IPS-NIHi7 (cell line): ENCODE measurements at regions not wholly inside any gene's neighbourhood (a gene's known extent, or its start where the extent isn't known, plus 50 kb on each side); places are given as distances from the start of the nearest gene placed in this dataset.
A peak's percentile ranks its signal among the peaks of the same experiment; 100 is the strongest.

Experiments
- DNase-seq: peaks from one replicate; pipeline ENCODE4 v3.0.0; 2012; ENCODE audit warnings: mixed read lengths; ENCODE audit errors: extremely low spot score

- DNase-seq, result no peak
Measured at GRCh38 chr1:42096554-42096953, 56.7 kb upstream of the GUCA2B start.

DNA sequence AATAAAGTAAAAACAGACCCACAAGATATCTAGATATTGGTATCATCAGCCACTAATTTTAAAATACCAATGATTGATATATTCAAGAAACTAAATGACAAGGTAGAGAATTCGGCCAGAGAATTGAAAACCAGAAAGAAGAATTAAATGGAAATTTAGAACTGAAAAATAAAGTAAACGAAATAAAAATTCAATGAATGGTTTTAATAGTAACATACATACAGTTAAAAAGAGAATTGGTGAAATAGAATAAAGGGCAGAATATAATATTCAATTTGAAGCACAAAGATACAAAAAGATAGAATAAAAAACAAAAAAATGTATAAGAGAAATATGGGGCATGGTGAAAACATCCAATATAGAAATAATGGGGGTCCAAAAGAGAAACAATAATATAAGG lies 64.0 kb upstream of the GUCA2B start:
- DNase-seq, result no peak

GRCh38 chr1:42086146-42086545 lies 67.1 kb upstream of the GUCA2B start:
- DNase-seq, result no peak

DNA sequence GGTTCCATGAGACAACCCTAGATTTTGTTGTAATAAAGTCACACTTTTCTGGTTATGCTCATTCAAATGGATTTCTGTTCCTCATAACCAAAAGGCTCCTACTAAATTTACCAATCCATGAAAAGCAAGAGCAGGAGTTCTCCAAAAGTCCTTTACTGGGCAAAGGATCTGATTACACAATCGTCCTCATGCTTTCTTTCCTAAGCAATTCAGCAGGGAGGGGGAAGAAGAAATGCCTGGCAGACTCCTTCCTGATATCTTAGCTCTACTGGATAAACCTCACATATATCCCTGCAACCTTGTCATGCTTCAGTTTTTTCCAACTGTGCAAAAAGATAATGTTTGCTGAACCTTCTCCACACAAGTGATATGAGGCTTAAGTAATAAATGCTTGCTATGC lies 67.6 kb upstream of the GUCA2B start:
- no peak for DNase-seq

- DNase-seq, result no peak
Measured at GRCh38 chr1:42081475-42081874, 71.7 kb upstream of the GUCA2B start.

- DNase-seq, result no peak
Measured at GRCh38 chr1:42075179-42075578, 78.0 kb upstream of the GUCA2B start.

DNA sequence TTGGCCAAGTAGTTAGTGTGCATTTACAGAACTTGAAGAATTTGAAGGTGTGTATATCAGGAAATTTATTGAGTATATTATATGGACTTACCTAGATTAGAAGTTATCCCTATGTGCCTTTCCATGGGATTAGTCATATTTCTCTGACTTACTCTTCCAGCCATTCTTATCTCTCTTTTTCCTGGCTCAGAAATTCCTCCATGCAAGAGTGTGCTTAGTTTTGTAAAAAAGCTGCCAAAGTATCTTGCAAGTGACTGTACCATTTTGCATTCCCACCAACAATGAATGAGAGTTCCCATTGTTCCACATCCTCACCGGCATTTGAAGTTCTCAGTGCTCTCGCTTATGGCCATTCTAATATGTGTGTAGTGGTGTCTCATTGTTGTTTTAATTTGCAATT lies 82.2 kb upstream of the GUCA2B start:
- no peak for DNase-seq

GRCh38 chr1:42057800-42058199 lies 95.4 kb upstream of the GUCA2B start:
- no peak for DNase-seq

DNA sequence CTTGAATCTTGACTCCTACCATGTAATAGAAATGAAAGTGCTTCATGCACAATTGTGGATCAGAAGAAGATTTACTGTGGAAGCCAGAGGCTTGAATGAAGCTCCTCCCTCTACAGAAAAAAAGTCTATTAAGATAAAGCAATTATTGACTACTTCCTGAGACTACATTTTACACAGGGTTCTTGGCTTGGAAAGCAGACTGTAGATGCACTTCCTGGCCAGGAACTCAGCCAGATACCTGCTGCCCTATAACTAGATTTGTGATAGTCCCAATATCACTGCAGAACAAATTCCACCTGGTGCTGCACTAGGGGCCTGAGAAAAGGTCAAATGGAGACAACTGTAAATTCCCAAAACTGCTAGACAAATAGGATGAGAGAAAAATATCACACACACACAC lies 96.8 kb upstream of the GUCA2B start:
- no peak for DNase-seq

DNA sequence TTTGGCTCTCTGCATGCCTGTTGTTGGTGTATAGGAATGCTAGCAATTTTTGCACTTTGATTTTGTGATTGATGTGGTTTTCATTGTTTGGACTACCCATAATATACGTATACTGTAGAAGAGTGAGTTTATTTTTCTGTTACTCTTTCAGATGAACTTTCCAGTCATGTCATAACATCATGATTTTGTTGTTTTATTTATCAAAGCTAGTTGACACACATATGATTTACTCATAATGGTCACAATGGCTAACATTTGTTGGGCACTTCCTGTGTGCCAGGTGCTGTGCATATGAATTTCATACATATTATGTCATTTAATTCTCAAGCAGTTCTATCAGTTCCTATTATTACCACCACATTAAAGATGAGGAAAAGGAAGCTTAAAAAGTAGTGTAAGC lies 98.1 kb upstream of the GUCA2B start:
- DNase-seq, result no peak

GRCh38 chr1:42052072-42052699 lies 101.0 kb upstream of the GUCA2B start:
- DNase-seq, result no peak

DNA sequence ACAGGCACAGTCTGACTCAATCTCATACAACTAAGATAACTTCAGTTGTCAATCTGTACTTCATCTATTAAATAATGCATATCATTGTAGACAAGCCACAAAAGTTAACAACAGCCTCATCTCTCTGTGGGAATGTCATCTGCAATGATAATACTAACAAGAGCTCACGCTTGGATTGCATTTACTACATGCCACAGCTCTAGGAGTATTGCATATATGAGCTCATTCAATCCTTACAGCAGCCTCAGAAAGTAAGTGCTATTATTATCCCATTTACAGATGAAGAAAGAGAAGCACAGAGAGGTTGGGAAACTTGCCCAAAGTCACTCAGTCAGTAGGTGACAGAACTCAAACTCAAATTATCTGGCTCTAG lies 105.7 kb upstream of the GUCA2B start:
- no peak for DNase-seq

- DNase-seq, result no peak
Measured at GRCh38 chr1:42046761-42047507, 106.3 kb upstream of the GUCA2B start.

DNA sequence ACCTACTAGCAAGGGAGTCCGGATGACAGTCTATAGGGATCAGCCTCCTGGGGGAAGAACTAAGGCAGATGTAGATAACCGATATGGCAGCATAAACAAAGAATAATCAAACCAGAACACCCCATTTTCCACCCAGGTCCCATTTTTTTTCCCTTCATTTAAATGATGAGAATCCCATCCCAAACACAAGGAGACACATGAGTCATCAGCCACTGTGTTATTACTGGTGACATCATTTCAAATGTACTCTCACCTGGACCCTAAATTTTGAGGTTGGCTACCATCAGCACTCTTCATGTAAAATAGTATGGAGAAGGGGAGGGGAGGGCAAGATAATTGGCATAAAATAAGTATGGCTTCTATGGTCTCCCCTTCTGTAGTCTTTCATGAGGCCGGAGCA lies 108.9 kb upstream of the GUCA2B start:
- no peak for DNase-seq

GRCh38 chr1:42043811-42044210 lies 109.4 kb upstream of the GUCA2B start:
- no peak for DNase-seq

GRCh38 chr1:42043182-42043581 lies 110.0 kb upstream of the GUCA2B start:
- DNase-seq, result no peak

DNA sequence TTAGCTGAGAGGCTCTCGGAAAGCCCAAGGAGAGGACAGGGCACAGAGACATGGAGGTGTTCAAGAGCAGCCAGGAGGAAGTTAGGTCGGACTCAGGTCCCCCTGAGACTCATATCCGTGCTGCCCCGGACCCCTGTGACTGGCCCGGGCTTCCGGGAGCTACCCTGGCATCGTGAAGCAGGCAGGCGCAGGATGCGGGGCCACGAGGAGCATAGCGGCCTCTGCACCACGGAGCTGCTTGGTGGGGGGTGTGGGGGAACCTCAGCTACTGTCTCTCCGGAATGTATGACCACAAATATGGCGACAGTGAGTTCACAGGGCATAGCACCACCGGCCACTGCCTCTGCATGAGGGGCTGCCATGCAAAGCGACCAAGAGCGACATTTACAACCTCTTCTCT lies 112.2 kb upstream of the GUCA2B start:
- no peak for DNase-seq

- no peak for DNase-seq
Measured at GRCh38 chr1:42040159-42040558, 113.1 kb upstream of the GUCA2B start.

- no peak for DNase-seq
Measured at GRCh38 chr1:42038261-42038660, 114.9 kb upstream of the GUCA2B start.

DNA sequence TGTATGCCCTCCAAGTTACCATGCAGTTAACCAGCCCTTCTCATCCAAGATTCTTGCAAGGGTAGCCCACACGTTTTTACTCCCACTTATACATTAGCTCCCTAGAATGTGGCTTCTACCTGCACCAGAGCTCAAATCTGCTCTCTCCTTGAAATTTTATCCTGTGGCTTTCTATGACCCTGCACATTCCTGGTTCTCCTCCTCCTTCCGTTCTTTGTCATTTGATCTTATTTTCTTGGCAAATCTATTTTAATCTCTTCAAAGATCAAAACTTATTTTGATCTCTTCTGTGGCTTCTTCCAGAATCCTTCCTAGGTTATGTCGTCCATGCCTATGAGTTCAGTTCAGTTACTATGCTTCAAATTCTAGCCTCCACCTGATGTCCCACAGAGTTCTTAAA lies 115.6 kb upstream of the GUCA2B start:
- DNase-seq, result no peak

DNA sequence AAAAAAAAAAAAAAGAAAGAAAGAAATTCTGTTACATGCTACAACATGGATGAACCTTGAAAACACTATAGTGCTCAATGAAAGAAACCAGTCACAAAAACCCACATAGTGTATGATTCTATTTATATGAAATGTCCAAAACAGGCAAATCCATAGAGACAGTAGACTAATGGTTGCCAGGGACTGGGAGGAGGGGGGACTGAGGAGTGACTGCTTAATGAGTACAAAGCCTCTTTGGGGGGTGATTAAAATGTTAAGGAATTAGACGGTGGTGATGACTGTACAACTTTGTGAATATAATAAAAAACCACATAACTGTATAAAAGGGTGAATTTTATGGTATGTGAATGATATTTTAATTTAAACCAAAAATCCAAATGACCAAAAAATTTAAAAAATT lies 116.0 kb upstream of the GUCA2B start:
- DNase-seq, result no peak

GRCh38 chr1:42035830-42036604 lies 117.2 kb upstream of the GUCA2B start:
- DNase-seq, result peak; percentile 98

DNA sequence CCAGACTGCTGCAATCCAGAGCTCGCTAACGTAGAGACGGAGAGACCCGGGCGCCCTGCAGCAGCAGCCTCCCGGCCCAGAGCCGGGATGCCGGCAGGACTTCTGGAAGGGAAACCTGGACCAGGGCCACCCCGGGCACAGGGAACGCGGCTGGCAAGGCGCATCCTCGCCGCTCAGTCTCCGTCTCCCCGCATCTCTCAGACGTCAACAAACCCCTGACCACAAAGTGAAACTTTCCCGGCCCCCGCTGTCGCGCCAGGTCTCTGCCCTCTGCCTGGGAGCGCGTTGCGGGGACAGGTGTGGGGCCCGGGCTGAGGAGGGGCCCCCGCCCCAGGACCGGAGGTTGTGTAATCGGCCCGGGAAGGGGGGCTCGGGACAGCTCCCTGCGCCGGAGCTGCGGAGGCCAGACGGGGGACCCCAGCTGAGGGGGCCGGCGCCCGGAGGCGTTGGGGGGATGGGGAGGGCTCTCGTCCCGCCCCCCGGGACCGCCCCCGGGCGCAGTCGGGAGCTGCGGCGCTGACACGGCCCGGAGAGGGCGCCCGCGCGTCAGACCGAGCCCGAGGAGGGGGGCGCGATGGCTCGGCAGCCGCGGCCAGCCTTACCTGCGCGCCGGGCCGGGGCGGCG lies 116.6 kb upstream of the HIVEP3 start:
- DNase-seq, result peak; percentile 89
